ENCODE measurements at regions not wholly inside any gene's neighbourhood (a gene's known extent, or its start where the extent isn't known, plus 50 kb on each side); places are given as distances from the start of the nearest gene placed in this dataset.

DNA sequence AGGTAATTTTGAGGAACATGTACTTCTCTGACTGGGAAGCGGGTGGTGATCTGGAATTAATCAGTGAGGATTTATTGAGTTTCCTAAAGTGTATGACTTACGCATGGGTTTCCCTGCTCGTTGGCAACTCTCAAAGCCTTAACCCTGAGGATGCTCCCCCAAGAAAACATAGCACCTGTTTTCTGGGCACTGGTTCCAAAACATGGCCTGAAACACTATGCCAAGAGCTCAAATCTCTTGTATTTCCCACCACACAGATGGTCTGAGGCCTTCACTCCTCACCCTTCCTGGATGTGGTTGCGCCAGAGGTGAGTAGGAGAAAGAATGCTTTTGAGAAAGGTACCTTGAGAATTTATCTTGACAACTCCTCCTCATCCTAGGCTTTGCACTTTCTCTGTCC, 250.4 kb downstream of the FZD1 start:
- TF ChIP-seq, protein P1, sequence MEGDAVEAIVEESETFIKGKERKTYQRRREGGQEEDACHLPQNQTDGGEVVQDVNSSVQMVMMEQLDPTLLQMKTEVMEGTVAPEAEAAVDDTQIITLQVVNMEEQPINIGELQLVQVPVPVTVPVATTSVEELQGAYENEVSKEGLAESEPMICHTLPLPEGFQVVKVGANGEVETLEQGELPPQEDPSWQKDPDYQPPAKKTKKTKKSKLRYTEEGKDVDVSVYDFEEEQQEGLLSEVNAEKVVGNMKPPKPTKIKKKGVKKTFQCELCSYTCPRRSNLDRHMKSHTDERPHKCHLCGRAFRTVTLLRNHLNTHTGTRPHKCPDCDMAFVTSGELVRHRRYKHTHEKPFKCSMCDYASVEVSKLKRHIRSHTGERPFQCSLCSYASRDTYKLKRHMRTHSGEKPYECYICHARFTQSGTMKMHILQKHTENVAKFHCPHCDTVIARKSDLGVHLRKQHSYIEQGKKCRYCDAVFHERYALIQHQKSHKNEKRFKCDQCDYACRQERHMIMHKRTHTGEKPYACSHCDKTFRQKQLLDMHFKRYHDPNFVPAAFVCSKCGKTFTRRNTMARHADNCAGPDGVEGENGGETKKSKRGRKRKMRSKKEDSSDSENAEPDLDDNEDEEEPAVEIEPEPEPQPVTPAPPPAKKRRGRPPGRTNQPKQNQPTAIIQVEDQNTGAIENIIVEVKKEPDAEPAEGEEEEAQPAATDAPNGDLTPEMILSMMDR (IDR thresholded peaks at IDR 0.05; ENCODE audit: insufficient read depth, low read length, poor library complexity, severe bottlenecking): no peak
- TF ChIP-seq EZH2phosphoT487 (conservative IDR thresholded peaks at IDR 0.05; ENCODE audit: low read length): no peak

All from SU-DHL-6 (cell line).